Liver (tissue), 3 donors: ENCODE measurements at regions not wholly inside any gene's neighbourhood (a gene's known extent, or its start where the extent isn't known, plus 50 kb on each side); places are given as distances from the start of the nearest gene placed in this dataset.

Experiments
- ATF3 ChIP-seq: IDR thresholded peaks from 2 replicates; pipeline ENCODE4 v1.6.1; 2016; ENCODE audit warnings: antibody characterized with exemption
- EGR1 ChIP-seq, 2 donors: IDR thresholded peaks; 2 replicates each; pipeline ENCODE4 v1.6.1; 2016 to 2018; ENCODE audit warnings: antibody characterized with exemption in 2 of 2, low read depth in 2 of 2
- GABPA ChIP-seq, 2 donors: IDR thresholded peaks in 1 of 2; conservative IDR thresholded peaks in 1 of 2; 2 replicates each; pipeline ENCODE4 v1.6.1; 2016; ENCODE audit warnings: antibody characterized with exemption in 2 of 2, mild to moderate bottlenecking in 1 of 2, moderate library complexity in 1 of 2
- HNF4A ChIP-seq, 2 donors: conservative IDR thresholded peaks; 2 replicates each; pipeline ENCODE4 v1.6.1; 2016; ENCODE audit warnings: antibody characterized with exemption in 2 of 2, mild to moderate bottlenecking in 2 of 2
- RAD21 ChIP-seq, 2 donors: IDR thresholded peaks; 2 replicates each; pipeline ENCODE4 v1.6.1; 2016; ENCODE audit warnings: antibody characterized with exemption in 2 of 2, mild to moderate bottlenecking in 2 of 2
- REST ChIP-seq: IDR thresholded peaks from 2 replicates; pipeline ENCODE4 v1.6.1; 2016; ENCODE audit warnings: antibody characterized with exemption, mild to moderate bottlenecking
- SP1 ChIP-seq: IDR thresholded peaks from 2 replicates; pipeline ENCODE4 v1.6.1; 2018; ENCODE audit warnings: antibody characterized with exemption, mild to moderate bottlenecking
- TAF1 ChIP-seq: conservative IDR thresholded peaks from 2 replicates; pipeline ENCODE4 v1.6.1; 2016; ENCODE audit warnings: antibody characterized with exemption, mild to moderate bottlenecking
- ZBTB33 ChIP-seq: IDR thresholded peaks from 2 replicates; pipeline ENCODE4 v1.6.1; 2016; ENCODE audit warnings: antibody characterized with exemption
- TF ChIP-seq, protein P1 (sequence below): fragments of 150-350 bp; IDR thresholded peaks from 2 replicates; pipeline ENCODE4 v1.5.1; 2017; ENCODE audit warnings: improper control_type of control experiment, low read depth, low read length; ENCODE audit not compliant: missing input control
- TF ChIP-seq, protein P2 (sequence below): IDR thresholded peaks from 2 replicates; pipeline ENCODE4 v1.6.1; 2016; ENCODE audit warnings: antibody characterized with exemption
- donor health status: healthy.
- donor health status: healthy.

DNA sequence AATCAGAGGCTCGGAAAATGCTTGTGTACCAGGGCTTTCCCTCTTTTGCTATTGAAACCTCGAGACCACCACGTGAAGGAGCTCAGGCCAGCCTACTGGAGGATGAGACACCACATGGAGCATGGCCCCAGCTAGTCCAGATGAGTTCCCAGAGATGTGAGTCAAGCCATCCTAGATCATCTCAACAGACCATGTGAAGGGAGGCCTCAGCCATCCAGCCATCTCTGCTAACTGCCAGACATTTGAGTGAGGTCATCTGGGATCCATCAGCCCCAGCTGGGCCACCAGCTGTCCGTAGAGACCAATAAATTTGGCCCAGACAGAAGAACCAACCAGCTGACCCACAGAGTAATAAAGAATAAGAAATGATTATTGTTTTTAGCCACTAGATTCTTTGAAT is 62.8 kb upstream of the PROK2 start:
- TF ChIP-seq REST: no peak
- TF ChIP-seq, protein P1, sequence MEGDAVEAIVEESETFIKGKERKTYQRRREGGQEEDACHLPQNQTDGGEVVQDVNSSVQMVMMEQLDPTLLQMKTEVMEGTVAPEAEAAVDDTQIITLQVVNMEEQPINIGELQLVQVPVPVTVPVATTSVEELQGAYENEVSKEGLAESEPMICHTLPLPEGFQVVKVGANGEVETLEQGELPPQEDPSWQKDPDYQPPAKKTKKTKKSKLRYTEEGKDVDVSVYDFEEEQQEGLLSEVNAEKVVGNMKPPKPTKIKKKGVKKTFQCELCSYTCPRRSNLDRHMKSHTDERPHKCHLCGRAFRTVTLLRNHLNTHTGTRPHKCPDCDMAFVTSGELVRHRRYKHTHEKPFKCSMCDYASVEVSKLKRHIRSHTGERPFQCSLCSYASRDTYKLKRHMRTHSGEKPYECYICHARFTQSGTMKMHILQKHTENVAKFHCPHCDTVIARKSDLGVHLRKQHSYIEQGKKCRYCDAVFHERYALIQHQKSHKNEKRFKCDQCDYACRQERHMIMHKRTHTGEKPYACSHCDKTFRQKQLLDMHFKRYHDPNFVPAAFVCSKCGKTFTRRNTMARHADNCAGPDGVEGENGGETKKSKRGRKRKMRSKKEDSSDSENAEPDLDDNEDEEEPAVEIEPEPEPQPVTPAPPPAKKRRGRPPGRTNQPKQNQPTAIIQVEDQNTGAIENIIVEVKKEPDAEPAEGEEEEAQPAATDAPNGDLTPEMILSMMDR: no peak
- TF ChIP-seq, protein P2, sequence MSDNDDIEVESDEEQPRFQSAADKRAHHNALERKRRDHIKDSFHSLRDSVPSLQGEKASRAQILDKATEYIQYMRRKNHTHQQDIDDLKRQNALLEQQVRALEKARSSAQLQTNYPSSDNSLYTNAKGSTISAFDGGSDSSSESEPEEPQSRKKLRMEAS: no peak
- TF ChIP-seq TAF1: no peak
- no peak for TF ChIP-seq RAD21 (IDR thresholded peaks at IDR 0.05)
- no peak for TF ChIP-seq HNF4A (conservative IDR thresholded peaks at IDR 0.05)
- TF ChIP-seq SP1: no peak
- no peak for TF ChIP-seq GABPA (IDR thresholded peaks at IDR 0.05 in 1 of 2, conservative IDR thresholded peaks at IDR 0.05 in 1 of 2)
- no peak for TF ChIP-seq EGR1 (IDR thresholded peaks at IDR 0.05; ENCODE audit: low read depth in 2 of 2)
- no peak for TF ChIP-seq ZBTB33
- no peak for TF ChIP-seq ATF3
